NCI-H526 treated with DMSO at 0.1 percent for 48 hours (cell line): ENCODE measurements at regions not wholly inside any gene's neighbourhood (a gene's known extent, or its start where the extent isn't known, plus 50 kb on each side); places are given as distances from the start of the nearest gene placed in this dataset.

Experiments used
- DNase-seq: peaks from one replicate; lab custom pipeline; 2025; lab: John Stamatoyannopoulos, UW

- DNase-seq, result peak; percentile 27
Observed at GRCh38 chr2:121897335-121897970, 142.0 kb downstream of the TSN start.

GRCh38 chr2:121898483-121898882 is 143.0 kb downstream of the TSN start:
- DNase-seq, result no peak

GRCh38 chr2:121900391-121900790 is 144.9 kb downstream of the TSN start:
- no peak for DNase-seq

- peak; percentile 41 for DNase-seq
Observed at GRCh38 chr2:121902171-121902591, 146.7 kb downstream of the TSN start.

GRCh38 chr2:121902616-121903015 is 147.2 kb downstream of the TSN start:
- no peak for DNase-seq

GRCh38 chr2:121903037-121903689 is 147.7 kb downstream of the TSN start:
- peak; percentile 50 for DNase-seq

- DNase-seq, result no peak
Observed at GRCh38 chr2:121904656-121905055, 149.2 kb downstream of the TSN start.

- no peak for DNase-seq
Observed at GRCh38 chr2:121905201-121905600, 149.8 kb downstream of the TSN start.

GRCh38 chr2:121906170-121906569 is 150.7 kb downstream of the TSN start:
- DNase-seq, result no peak

- no peak for DNase-seq
Observed at GRCh38 chr2:121907928-121908327, 152.5 kb downstream of the TSN start.

GRCh38 chr2:121910139-121910538 is 154.7 kb downstream of the TSN start:
- DNase-seq, result no peak

GRCh38 chr2:121911036-121911435 is 155.6 kb downstream of the TSN start:
- DNase-seq, result no peak

- no peak for DNase-seq
Observed at GRCh38 chr2:121917143-121917542, 161.7 kb downstream of the TSN start.

GRCh38 chr2:121918231-121918630 is 162.8 kb downstream of the TSN start:
- no peak for DNase-seq

- no peak for DNase-seq
Observed at GRCh38 chr2:121919803-121920202, 164.4 kb downstream of the TSN start.

GRCh38 chr2:121925466-121925865 is 170.0 kb downstream of the TSN start:
- DNase-seq, result no peak

- DNase-seq, result no peak
Observed at GRCh38 chr2:121943285-121943684, 187.8 kb downstream of the TSN start.

GRCh38 chr2:121944072-121944831 is 188.8 kb downstream of the TSN start:
- DNase-seq, result no peak

- no peak for DNase-seq
Observed at GRCh38 chr2:121947674-121948073, 192.2 kb downstream of the TSN start.

GRCh38 chr2:121949271-121949670 is 193.8 kb downstream of the TSN start:
- DNase-seq, result no peak

- peak; percentile 40 for DNase-seq
Observed at GRCh38 chr2:121955426-121955825, 200.0 kb downstream of the TSN start.

GRCh38 chr2:121955872-121956271 is 200.4 kb downstream of the TSN start:
- no peak for DNase-seq

GRCh38 chr2:121960251-121960650 is 204.8 kb downstream of the TSN start:
- DNase-seq, result no peak
